ENCODE measurements at regions not wholly inside any gene's neighbourhood (a gene's known extent, or its start where the extent isn't known, plus 50 kb on each side); places are given as distances from the start of the nearest gene placed in this dataset.

DNA sequence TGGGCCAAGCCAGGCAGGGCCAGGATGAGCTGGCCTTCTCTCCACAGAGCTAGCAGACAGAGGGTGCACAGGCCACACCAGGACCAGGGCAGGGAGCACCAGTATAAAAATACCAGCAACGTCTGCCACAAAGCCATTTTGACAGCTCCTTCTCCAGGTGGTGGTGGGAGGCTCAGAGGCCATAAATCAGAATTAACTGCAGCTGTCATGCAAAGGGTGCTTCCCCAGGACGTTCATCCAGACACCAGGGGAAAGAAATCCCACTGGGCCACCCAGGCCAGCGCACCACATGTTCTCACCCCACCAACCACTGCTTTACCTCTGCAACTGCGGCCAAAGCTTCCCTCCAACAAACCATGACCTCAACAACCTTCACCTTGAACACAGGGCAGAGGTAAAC, 403.7 kb upstream of the TRPC7 start:
- Histone ChIP-seq H3K9me3 (no peaks in the 10 kb centered on the region), H3K27me3 (no peaks in the 10 kb centered on the region), H3K36me3 (no peaks in the 10 kb centered on the region), H3K27ac (no peak overlapping the region), H3K4me3 (no peak overlapping the region), H3K4me1 (no peaks in the 10 kb centered on the region)
- WGBS, result 68% methylated on average over 3 of the region's 4 CpGs
- TF ChIP-seq POLR2AphosphoS5 (IDR thresholded peaks at IDR 0.05) (no peak), POLR2A (IDR thresholded peaks at IDR 0.05) (no peak)
- TF ChIP-seq, protein P1, sequence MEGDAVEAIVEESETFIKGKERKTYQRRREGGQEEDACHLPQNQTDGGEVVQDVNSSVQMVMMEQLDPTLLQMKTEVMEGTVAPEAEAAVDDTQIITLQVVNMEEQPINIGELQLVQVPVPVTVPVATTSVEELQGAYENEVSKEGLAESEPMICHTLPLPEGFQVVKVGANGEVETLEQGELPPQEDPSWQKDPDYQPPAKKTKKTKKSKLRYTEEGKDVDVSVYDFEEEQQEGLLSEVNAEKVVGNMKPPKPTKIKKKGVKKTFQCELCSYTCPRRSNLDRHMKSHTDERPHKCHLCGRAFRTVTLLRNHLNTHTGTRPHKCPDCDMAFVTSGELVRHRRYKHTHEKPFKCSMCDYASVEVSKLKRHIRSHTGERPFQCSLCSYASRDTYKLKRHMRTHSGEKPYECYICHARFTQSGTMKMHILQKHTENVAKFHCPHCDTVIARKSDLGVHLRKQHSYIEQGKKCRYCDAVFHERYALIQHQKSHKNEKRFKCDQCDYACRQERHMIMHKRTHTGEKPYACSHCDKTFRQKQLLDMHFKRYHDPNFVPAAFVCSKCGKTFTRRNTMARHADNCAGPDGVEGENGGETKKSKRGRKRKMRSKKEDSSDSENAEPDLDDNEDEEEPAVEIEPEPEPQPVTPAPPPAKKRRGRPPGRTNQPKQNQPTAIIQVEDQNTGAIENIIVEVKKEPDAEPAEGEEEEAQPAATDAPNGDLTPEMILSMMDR (IDR thresholded peaks at IDR 0.05), result no peak
- DNase-seq (ENCODE audit: low spot score in 2 of 2), result no peak

DNA sequence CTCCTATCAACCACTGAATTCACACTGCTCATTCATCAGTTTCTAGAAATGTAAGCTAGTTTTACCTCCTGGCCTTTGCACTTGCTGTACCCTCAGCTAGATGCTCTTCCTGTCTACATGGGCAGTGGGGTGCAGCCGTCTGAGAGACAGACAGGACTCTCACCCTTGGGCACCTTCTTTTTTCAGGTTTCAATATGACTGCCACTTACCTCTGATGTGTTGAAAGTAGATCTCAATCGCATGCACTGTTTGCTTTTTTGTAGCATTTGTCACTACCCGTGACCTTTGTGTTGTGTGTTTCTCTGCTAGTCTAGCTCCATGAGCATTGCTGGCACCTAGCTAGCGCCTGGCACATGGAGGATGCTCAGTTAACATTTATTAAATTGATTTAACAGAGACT, 403.1 kb upstream of the TRPC7 start:
- no peak for DNase-seq (ENCODE audit: low spot score in 2 of 2)
- Histone ChIP-seq H3K27ac (no peak overlapping the region), H3K4me1 (no peaks in the 10 kb centered on the region), H3K4me3 (no peak overlapping the region), H3K27me3 (no peaks in the 10 kb centered on the region), H3K9me3 (no peaks in the 10 kb centered on the region), H3K36me3 (no peaks in the 10 kb centered on the region)
- no peak for TF ChIP-seq EP300 (IDR thresholded peaks at IDR 0.05)
- TF ChIP-seq, protein P1 (IDR thresholded peaks at IDR 0.05), result no peak
- TF ChIP-seq POLR2AphosphoS5 (IDR thresholded peaks at IDR 0.05), result no peak
- TF ChIP-seq POLR2A (IDR thresholded peaks at IDR 0.05), result no peak
- WGBS, result 87% methylated on average over 4 of the region's 4 CpGs

DNA sequence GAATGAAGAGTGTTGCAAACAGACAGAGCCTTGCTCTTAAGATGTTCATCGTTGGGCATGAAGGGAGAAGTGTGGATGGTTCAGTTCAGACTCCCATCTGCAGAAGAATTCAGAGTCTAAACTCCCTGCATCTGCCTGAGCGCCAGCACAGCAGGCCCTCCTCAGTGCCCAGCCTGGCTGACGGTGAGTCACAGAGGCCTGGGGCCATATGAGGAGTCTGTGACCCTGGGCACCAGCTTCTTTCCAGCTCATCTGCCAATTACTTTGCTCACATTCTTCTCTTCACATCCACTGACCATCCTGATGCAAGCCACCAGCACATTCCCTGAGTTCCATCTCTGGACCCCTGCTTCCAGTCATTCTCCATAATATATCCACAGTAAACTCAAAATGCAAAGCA, 401.1 kb upstream of the TRPC7 start:
- 79% methylated on average over 3 of the region's 3 CpGs for WGBS
- TF ChIP-seq, protein P1 (IDR thresholded peaks at IDR 0.05), result no peak
- TF ChIP-seq POLR2A (IDR thresholded peaks at IDR 0.05) (no peak), EP300 (IDR thresholded peaks at IDR 0.05) (no peak), POLR2AphosphoS5 (IDR thresholded peaks at IDR 0.05) (no peak)
- no peaks in the 10 kb centered on the region for H3K4me1 ChIP-seq

DNA sequence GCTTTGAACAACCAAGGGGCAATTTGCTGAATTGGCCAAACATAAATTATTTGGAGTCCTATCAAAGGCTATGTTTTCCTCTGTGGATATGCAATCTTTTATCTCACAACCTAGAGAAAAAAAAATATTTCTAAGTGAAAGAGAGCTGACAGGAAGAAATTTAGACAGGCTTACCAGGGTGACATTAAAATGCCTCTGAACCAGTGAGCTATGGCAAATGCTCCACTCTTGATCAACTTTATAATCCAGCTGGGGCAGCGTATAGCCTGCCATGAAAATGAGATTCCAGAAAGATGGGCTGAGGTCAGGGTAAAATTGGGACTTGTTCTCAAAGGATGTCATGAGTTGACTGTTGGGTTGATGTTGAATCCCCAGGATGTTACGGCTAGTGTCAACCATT, 399.3 kb upstream of the TRPC7 start:
- Histone ChIP-seq H3K4me1 (no peaks in the 10 kb centered on the region), H3K27ac (no peak overlapping the region), H3K36me3 (no peaks in the 10 kb centered on the region), H3K4me3 (no peak overlapping the region), H3K27me3 (no peaks in the 10 kb centered on the region), H3K9me3 (no peaks in the 10 kb centered on the region)
- TF ChIP-seq, protein P1 (IDR thresholded peaks at IDR 0.05), result no peak
- TF ChIP-seq EP300 (IDR thresholded peaks at IDR 0.05) (no peak), POLR2AphosphoS5 (IDR thresholded peaks at IDR 0.05) (no peak), POLR2A (IDR thresholded peaks at IDR 0.05) (no peak)
- 97% methylated on average over 2 of the region's 2 CpGs for WGBS
- no peak for DNase-seq (ENCODE audit: low spot score in 2 of 2)

More for the DNA sequence above, 401.1 kb upstream of the TRPC7 start:
- no peaks in the 10 kb centered on the region for H3K27me3 ChIP-seq
- no peak overlapping the region for H3K27ac ChIP-seq
- H3K36me3 ChIP-seq, result no peaks in the 10 kb centered on the region
- no peaks in the 10 kb centered on the region for H3K9me3 ChIP-seq
- H3K4me3 ChIP-seq, result no peak overlapping the region
- no peak for DNase-seq (ENCODE audit: low spot score in 2 of 2)

DNA sequence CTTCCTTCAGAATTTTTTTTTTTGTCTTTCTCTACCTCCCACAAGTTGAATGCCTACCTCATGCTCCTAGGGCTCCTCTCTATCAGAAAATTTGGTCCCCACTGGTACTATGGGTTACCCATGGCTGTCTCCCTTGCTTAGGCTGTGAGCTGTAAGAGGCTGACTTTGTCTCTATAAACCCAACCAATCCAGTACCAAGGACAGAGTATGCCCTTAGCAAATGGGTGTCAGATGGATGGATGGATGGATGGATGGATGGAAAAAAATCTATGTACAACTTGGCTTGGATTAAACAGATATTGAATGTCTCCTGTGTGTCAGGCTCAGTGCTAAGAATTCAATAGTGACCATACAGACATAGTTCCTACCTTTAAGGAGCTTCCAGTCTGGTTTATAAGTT, 398.2 kb upstream of the TRPC7 start:
- Histone ChIP-seq H3K4me1 (no peaks in the 10 kb centered on the region), H3K27me3 (no peaks in the 10 kb centered on the region), H3K36me3 (no peaks in the 10 kb centered on the region), H3K4me3 (no peak overlapping the region), H3K27ac (no peak overlapping the region), H3K9me3 (no peaks in the 10 kb centered on the region)
- TF ChIP-seq POLR2AphosphoS5 (IDR thresholded peaks at IDR 0.05) (no peak), POLR2A (IDR thresholded peaks at IDR 0.05) (no peak), EP300 (IDR thresholded peaks at IDR 0.05) (no peak)
- TF ChIP-seq, protein P1 (IDR thresholded peaks at IDR 0.05), result no peak
- DNase-seq (ENCODE audit: low spot score in 2 of 2), result no peak
